ENCODE measurements at regions not wholly inside any gene's neighbourhood (a gene's known extent, or its start where the extent isn't known, plus 50 kb on each side); places are given as distances from the start of the nearest gene placed in this dataset.

GRCh38 chr1:234698686-234699085 is 88.7 kb upstream of the IRF2BP2 start:
- Histone ChIP-seq H3K27ac (no peak overlapping the region), H3K27me3 (no peaks in the 10 kb centered on the region), H3K36me3 (no peaks in the 10 kb centered on the region), H3K4me1 (peaks cover 0 to 44% (median 30%) of the 10 kb centered on the region in 4 donors), H3K4me3 (no peak overlapping the region), H3K9me3 (no peaks in the 10 kb centered on the region)
- TF ChIP-seq CTCF (IDR thresholded peaks at IDR 0.05) (no peak), POLR2AphosphoS5 (IDR thresholded peaks at IDR 0.05) (no peak), EP300 (IDR thresholded peaks at IDR 0.05) (no peak), POLR2A (IDR thresholded peaks at IDR 0.05) (no peak)
- peak; percentile 53 for DNase-seq
- intact Hi-C loops (cut with DNase I), result no loop called here
- 94 to 96% methylated on average over 6 of the region's 6 CpGs for WGBS, 2 donors

DNA sequence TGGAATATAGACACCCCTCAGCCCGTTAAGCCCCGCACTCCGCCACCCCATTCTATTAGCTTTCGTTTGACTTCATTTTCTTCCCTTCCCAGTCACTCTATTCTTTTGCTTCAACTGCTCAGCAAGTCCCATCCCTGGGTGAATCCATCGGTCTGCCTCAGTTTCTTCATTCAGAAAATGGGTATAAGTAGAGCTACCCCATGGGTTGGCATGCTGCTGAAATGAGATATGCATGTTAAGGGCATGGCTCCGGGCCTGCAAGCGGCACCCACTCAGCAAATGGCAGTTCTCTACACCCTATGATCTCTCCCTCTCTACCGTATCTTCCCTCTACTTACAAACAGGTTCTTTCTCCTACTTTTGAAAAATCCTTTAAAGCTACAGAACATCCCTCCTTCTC is 87.8 kb upstream of the IRF2BP2 start:
- 95 to 97% methylated on average over 8 of the region's 8 CpGs for WGBS, 2 donors
- H3K4me3 ChIP-seq, result no peak overlapping the region
- H3K4me1 ChIP-seq, result peaks cover 0 to 49% (median 29%) of the 10 kb centered on the region in 4 donors
- H3K27me3 ChIP-seq, result no peaks in the 10 kb centered on the region
- H3K36me3 ChIP-seq, result no peaks in the 10 kb centered on the region
- no peaks in the 10 kb centered on the region for H3K9me3 ChIP-seq
- intact Hi-C loops (cut with DNase I), result no loop called here
- DNase-seq, result no peak
- H3K27ac ChIP-seq, result no peak overlapping the region
- no peak for TF ChIP-seq POLR2AphosphoS5 (IDR thresholded peaks at IDR 0.05)
- no peak for TF ChIP-seq CTCF (IDR thresholded peaks at IDR 0.05)
- no peak for TF ChIP-seq POLR2A (IDR thresholded peaks at IDR 0.05)
- TF ChIP-seq EP300 (IDR thresholded peaks at IDR 0.05), result no peak

- intact Hi-C loops (cut with DNase I), result no loop called here
Measured at GRCh38 chr1:234697015-234697414, 87.0 kb upstream of the IRF2BP2 start.

DNA sequence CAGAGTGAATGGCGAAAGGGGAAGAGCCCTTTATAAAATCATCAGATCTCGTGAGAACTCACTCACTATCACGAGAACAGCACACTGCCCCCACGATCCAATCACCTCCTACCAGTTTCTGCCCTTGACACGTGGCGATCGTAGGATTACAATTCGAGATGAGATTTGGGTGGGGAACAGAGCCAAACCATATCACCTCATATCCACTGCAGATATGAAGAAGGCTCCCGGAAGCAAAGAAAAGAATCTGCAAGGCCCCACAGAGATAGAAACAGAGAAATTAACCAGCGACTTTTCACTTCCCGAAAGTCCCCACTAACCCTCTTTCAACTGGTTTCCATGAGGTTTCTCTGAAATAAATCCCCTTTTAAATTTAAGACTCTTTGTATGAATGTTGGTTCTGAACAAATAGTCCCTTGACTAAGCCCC is 86.2 kb upstream of the IRF2BP2 start:
- no peak overlapping the region for H3K4me3 ChIP-seq
- intact Hi-C loops (cut with DNase I), result no loop called here
- H3K36me3 ChIP-seq, result no peaks in the 10 kb centered on the region
- WGBS, 2 donors, result 76 to 84% methylated on average over 11 of the region's 11 CpGs
- H3K27ac ChIP-seq, result no peak overlapping the region
- DNase-seq, result no peak
- H3K4me1 ChIP-seq, result peaks cover 0 to 36% (median 23%) of the 10 kb centered on the region in 4 donors
- no peaks in the 10 kb centered on the region for H3K9me3 ChIP-seq
- no peak for TF ChIP-seq CTCF (IDR thresholded peaks at IDR 0.05)
- no peak for TF ChIP-seq POLR2A (IDR thresholded peaks at IDR 0.05)
- no peak for TF ChIP-seq POLR2AphosphoS5 (IDR thresholded peaks at IDR 0.05)
- no peak for TF ChIP-seq EP300 (IDR thresholded peaks at IDR 0.05)
- no peaks in the 10 kb centered on the region for H3K27me3 ChIP-seq

More at GRCh38 chr1:234697015-234697414, 87.0 kb upstream of the IRF2BP2 start:
- Histone ChIP-seq H3K27ac (no peak overlapping the region), H3K9me3 (no peaks in the 10 kb centered on the region), H3K27me3 (no peaks in the 10 kb centered on the region), H3K4me1 (peaks cover 0 to 44% (median 25%) of the 10 kb centered on the region in 4 donors), H3K36me3 (no peaks in the 10 kb centered on the region), H3K4me3 (no peak overlapping the region)
- TF ChIP-seq EP300 (IDR thresholded peaks at IDR 0.05) (no peak), POLR2AphosphoS5 (IDR thresholded peaks at IDR 0.05) (no peak), POLR2A (IDR thresholded peaks at IDR 0.05) (no peak), CTCF (IDR thresholded peaks at IDR 0.05) (no peak)
- no peak for DNase-seq
- WGBS, 2 donors, result 74 to 91% methylated on average over 1 of the region's 1 CpG

DNA sequence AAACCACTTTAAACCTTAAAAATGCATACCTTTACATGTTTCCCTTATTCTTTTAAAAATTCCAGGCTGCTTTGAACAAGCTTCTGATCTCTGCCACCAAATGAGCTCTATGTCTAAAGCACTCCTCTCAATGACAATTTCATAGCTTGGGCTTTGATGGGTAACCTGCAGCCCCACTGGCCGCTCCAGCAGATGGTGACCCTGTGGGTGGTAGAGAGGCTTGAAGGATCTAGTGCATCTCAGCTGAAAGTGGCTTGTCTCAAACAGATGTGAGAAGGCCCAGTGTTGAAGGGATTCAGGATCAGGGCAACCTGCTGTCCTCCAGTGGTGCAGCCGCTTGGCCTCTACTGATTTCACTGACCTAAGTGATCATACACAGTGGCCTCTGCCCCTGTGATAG is 84.7 kb upstream of the IRF2BP2 start:
- Histone ChIP-seq H3K27ac (no peak overlapping the region), H3K9me3 (no peaks in the 10 kb centered on the region), H3K4me3 (no peak overlapping the region), H3K36me3 (no peaks in the 10 kb centered on the region), H3K27me3 (no peaks in the 10 kb centered on the region), H3K4me1 (peaks cover 0 to 21% (median 8%) of the 10 kb centered on the region in 4 donors)
- WGBS, 2 donors, result 47 to 48% methylated on average over 2 of the region's 2 CpGs
- DNase-seq, result no peak
- intact Hi-C loops (cut with DNase I), result no loop called here
- TF ChIP-seq CTCF (IDR thresholded peaks at IDR 0.05), result no peak
- no peak for TF ChIP-seq EP300 (IDR thresholded peaks at IDR 0.05)
- no peak for TF ChIP-seq POLR2A (IDR thresholded peaks at IDR 0.05)
- no peak for TF ChIP-seq POLR2AphosphoS5 (IDR thresholded peaks at IDR 0.05)
